ENCODE measurements at regions not wholly inside any gene's neighbourhood (a gene's known extent, or its start where the extent isn't known, plus 50 kb on each side); places are given as distances from the start of the nearest gene placed in this dataset.

GRCh38 chr2:76679025-76679396, 843.2 kb downstream of the LRRTM4 start:
- no peak for DNase-seq (ENCODE audit: low read depth, low spot score)
- Histone ChIP-seq H3K79me2 (ENCODE audit: insufficient read depth, low read length) (no peaks in the 10 kb centered on the region), H3K4me2 (ENCODE audit: low read length) (no peak overlapping the region), H3K4me3 (replicated peaks in 1 of 2; ENCODE audit: low read depth in 1 of 2, low read length in 2 of 2) (no peak overlapping the region), H3K4me1 (ENCODE audit: control insufficient read depth in 1 of 2, insufficient read depth in 2 of 2, low read length in 2 of 2) (no peaks in the 10 kb centered on the region), H3K27ac (ENCODE audit: low read depth, low read length) (no peak overlapping the region), H3K9me3 (ENCODE audit: control insufficient read depth in 1 of 2, insufficient read depth in 1 of 2, low read depth in 1 of 2, low read length in 2 of 2) (peaks cover 0 to 6% of the 10 kb centered on the region in 2 experiments; a peak in 2 of 4 replicates), H2AFZ (ENCODE audit: low read depth, low read length, poor library complexity, severe bottlenecking) (no peak overlapping the region), H3K27me3 (ENCODE audit: insufficient read depth, low read length) (no peaks in the 10 kb centered on the region), H3K9ac (ENCODE audit: low read length) (no peak overlapping the region), H3K9me2 (ENCODE audit: insufficient read depth) (no peaks in the 10 kb centered on the region), H4K20me1 (ENCODE audit: insufficient read depth) (no peaks in the 10 kb centered on the region), H3K36me3 (ENCODE audit: control insufficient read depth in 1 of 2, insufficient read depth in 2 of 2, low read length in 2 of 2) (no peaks in the 10 kb centered on the region)
- ATAC-seq = no peak
- intact Hi-C loops (cut with micrococcal nuclease) = no loop called here
- ChIA-PET RAD21 (ENCODE audit: low non-redundant PET in 1 of 2, low total read pairs in 2 of 2, uncharacterized antibody in 2 of 2, unreplicated experiment in 2 of 2) (no interaction called here), CTCF (no interaction called here), POLR2A (no interaction called here)
- no TSS peak for BruUV-seq (replicated peaks)
- TF ChIP-seq YY1 (IDR thresholded peaks at IDR 0.05; ENCODE audit: extremely low read depth, insufficient replicate concordance, low read depth, low read length) = no peak
- TF ChIP-seq ZFX (IDR thresholded peaks at IDR 0.05) = no peak
- TF ChIP-seq CBX3 (IDR thresholded peaks at IDR 0.05; ENCODE audit: low read depth) = no peak
- no peak for TF ChIP-seq SP1 (IDR thresholded peaks at IDR 0.05; ENCODE audit: low read depth)

- CTCF ChIA-PET = no interaction called here
- Histone ChIP-seq H3K4me3 (replicated peaks in 1 of 2; ENCODE audit: low read depth in 1 of 2, low read length in 2 of 2) (no peak overlapping the region), H3K9ac (ENCODE audit: low read length) (no peak overlapping the region), H2AFZ (ENCODE audit: low read depth, low read length, poor library complexity, severe bottlenecking) (no peak overlapping the region), H3K9me2 (ENCODE audit: insufficient read depth) (no peaks in the 10 kb centered on the region), H3K4me2 (ENCODE audit: low read length) (no peak overlapping the region), H3K79me2 (ENCODE audit: insufficient read depth, low read length) (no peaks in the 10 kb centered on the region), H3K9me3 (ENCODE audit: control insufficient read depth in 1 of 2, insufficient read depth in 1 of 2, low read depth in 1 of 2, low read length in 2 of 2) (peaks cover 3 to 6% of the 10 kb centered on the region in 2 experiments; a peak in 2 of 4 replicates), H4K20me1 (ENCODE audit: insufficient read depth) (no peaks in the 10 kb centered on the region), H3K27me3 (ENCODE audit: insufficient read depth, low read length) (no peaks in the 10 kb centered on the region), H3K36me3 (ENCODE audit: control insufficient read depth in 1 of 2, insufficient read depth in 2 of 2, low read length in 2 of 2) (no peaks in the 10 kb centered on the region), H3K27ac (ENCODE audit: low read depth, low read length) (no peak overlapping the region), H3K4me1 (ENCODE audit: control insufficient read depth in 1 of 2, insufficient read depth in 2 of 2, low read length in 2 of 2) (no peaks in the 10 kb centered on the region)
- POLR2A ChIA-PET = no interaction called here
- intact Hi-C loops (cut with micrococcal nuclease) = no loop called here
- RAD21 ChIA-PET (ENCODE audit: low non-redundant PET in 1 of 2, low total read pairs in 2 of 2, uncharacterized antibody in 2 of 2, unreplicated experiment in 2 of 2) = no interaction called here
- no peak for DNase-seq (ENCODE audit: low read depth, low spot score)
- ATAC-seq = no peak
- BruUV-seq (replicated peaks) = no TSS peak
- TF ChIP-seq YY1 (IDR thresholded peaks at IDR 0.05; ENCODE audit: extremely low read depth, insufficient replicate concordance, low read depth, low read length) = no peak
- no peak for TF ChIP-seq POLR2AphosphoS5 (IDR thresholded peaks at IDR 0.05; ENCODE audit: low read depth, low read length)
- no peak for TF ChIP-seq SIN3A (IDR thresholded peaks at IDR 0.05; ENCODE audit: low read depth)
- no peak for TF ChIP-seq ELF1 (IDR thresholded peaks at IDR 0.05; ENCODE audit: borderline replicate concordance, low read depth)
- no peak for TF ChIP-seq EZH2 (IDR thresholded peaks at IDR 0.05)
- no peak for TF ChIP-seq ZFX (IDR thresholded peaks at IDR 0.05)
- TF ChIP-seq ZNF274 (IDR thresholded peaks at IDR 0.05; ENCODE audit: low read depth, low read length) = no peak
- TF ChIP-seq ZBTB33 (IDR thresholded peaks at IDR 0.05; ENCODE audit: extremely low read depth, insufficient replicate concordance, low read length) = no peak
- no peak for TF ChIP-seq EGR1 (IDR thresholded peaks at IDR 0.05; ENCODE audit: low read depth)
- TF ChIP-seq CEBPB (IDR thresholded peaks at IDR 0.05; ENCODE audit: low read depth) = no peak
- TF ChIP-seq ATF3 (IDR thresholded peaks at IDR 0.05) = no peak
Observed at GRCh38 chr2:76678383-76679024, 843.7 kb downstream of the LRRTM4 start.
